HepG2 (cell line): ENCODE measurements at regions not wholly inside any gene's neighbourhood (a gene's known extent, or its start where the extent isn't known, plus 50 kb on each side); places are given as distances from the start of the nearest gene placed in this dataset.
A peak's percentile ranks its signal among the peaks of the same experiment; 100 is the strongest.

ENCODE experiments used
- ATAC-seq: fragments of 200-7000 bp; cut with Tn5 transposase; 3 replicates; pipeline ENCODE4 v1.9.1; 2020; ENCODE audit warnings: mild to moderate bottlenecking, moderate library complexity
- BruUV-seq: library from RNA; stranded (reverse); fragments of 400-500 nt; replicated peaks from 2 replicates; lab custom pipeline; 2021; lab: Mats Ljungman, UMichigan
- CTCF ChIA-PET: fragments of 300-600 bp; formaldehyde crosslinking; extraction: SDS; loops from one replicate; lab custom pipeline; 2021; ENCODE audit warnings: low total read pairs, inconsistent platforms, low intra/inter-chr PET ratio; lab: Yijun Ruan, JAX
- POLR2A ChIA-PET: fragments of 350-600 bp; sonication (Branson Sonifier 250); formaldehyde crosslinking; loops from one replicate; lab custom pipeline; 2020; ENCODE audit warnings: antibody characterized with exemption, inconsistent platforms; lab: Yijun Ruan, JAX
- DNase-seq: peaks from one replicate; pipeline ENCODE4 v3.0.0-alpha.2; 2015; ENCODE audit warnings: low spot score
- FAIRE-seq: peaks from 3 replicates; lab custom pipeline; 2011; peaks lifted over from hg19 to GRCh38; lab: Jason Lieb, UNC
- H2AFZ ChIP-seq: one replicate; pipeline ENCODE4 v1.6.1; 2011; ENCODE audit warnings: low read length, inconsistent platforms
- H3K27ac ChIP-seq: fragments of 300-600 bp; 3 replicates; pipeline ENCODE4 v1.8.0; 2011; ENCODE audit warnings: mixed run types, mild to moderate bottlenecking, mixed read lengths, low read length, inconsistent platforms; ENCODE audit not compliant: insufficient read depth; ENCODE audit errors: extremely low read length
- H3K27me3 ChIP-seq, 2 experiments: fragments of 200-600 bp in 1 of 2; 2 replicates in 1 of 2; 3 replicates in 1 of 2; pipeline versions ENCODE4 v1.6.0 to v1.8.0; 2011; ENCODE audit warnings: low read length in 2 of 2, mild to moderate bottlenecking in 2 of 2, moderate library complexity in 2 of 2, inconsistent platforms in 1 of 2; ENCODE audit not compliant: insufficient read depth in 2 of 2, control insufficient read depth in 1 of 2
- H3K36me3 ChIP-seq, 2 experiments: fragments of 200-600 bp in 1 of 2; replicated peaks in 1 of 2; 2 replicates in 1 of 2; 3 replicates in 1 of 2; pipeline versions ENCODE4 v1.5.1 to v1.8.0; 2011; ENCODE audit warnings: low read length in 2 of 2, inconsistent platforms in 1 of 2; ENCODE audit not compliant: insufficient read depth in 2 of 2, control insufficient read depth in 1 of 2
- H3K4me1 ChIP-seq: 2 replicates; pipeline ENCODE4 v1.5.1; 2012; ENCODE audit warnings: low read length, inconsistent platforms; ENCODE audit not compliant: insufficient read depth
- H3K4me2 ChIP-seq: 2 replicates; pipeline ENCODE4 v1.6.0; 2011; ENCODE audit warnings: low read depth, low read length, inconsistent platforms
- H3K4me3 ChIP-seq, 3 experiments: fragments of 200-600 bp in 1 of 3; sonication (generic), shearing (Covaris generic) in 1 of 3; replicated peaks in 1 of 3; 2 replicates each; pipeline ENCODE4 v1.5.1; 2011 to 2016; ENCODE audit warnings: low read length in 3 of 3, inconsistent platforms in 2 of 3, low read depth in 2 of 3, mild to moderate bottlenecking in 2 of 3, control low read depth in 1 of 3, mixed read lengths in 1 of 3; ENCODE audit not compliant: insufficient read depth in 1 of 3
- H3K79me2 ChIP-seq: one replicate; pipeline ENCODE4 v1.6.1; 2011; ENCODE audit warnings: low read length, inconsistent platforms; ENCODE audit not compliant: insufficient read depth
- H3K9ac ChIP-seq: 2 replicates; pipeline ENCODE4 v1.6.0; 2011; ENCODE audit warnings: mild to moderate bottlenecking, low read depth, low read length, inconsistent platforms; ENCODE audit not compliant: insufficient read depth
- H3K9me3 ChIP-seq: 2 replicates; pipeline ENCODE4 v1.5.1; 2012; ENCODE audit warnings: mild to moderate bottlenecking, low read length
- H4K20me1 ChIP-seq: 2 replicates; pipeline ENCODE4 v1.6.0; 2011; ENCODE audit warnings: inconsistent platforms, mild to moderate bottlenecking, low read length, moderate library complexity; ENCODE audit not compliant: insufficient read depth
- KMT2B ChIP-seq: IDR thresholded peaks from 2 replicates; pipeline ENCODE4 v1.6.1; 2016; ENCODE audit warnings: missing genetic modification reagents, missing compliant biosample characterization
- XBP1 ChIP-seq: sonication (generic); formaldehyde crosslinking; IDR thresholded peaks from 2 replicates; pipeline ENCODE4 v1.5.0; 2020; ENCODE audit warnings: missing genetic modification reagents
- ZNF331 ChIP-seq: sonication (generic); formaldehyde crosslinking; IDR thresholded peaks from 2 replicates; pipeline ENCODE4 v1.4.0; 2020; ENCODE audit warnings: missing genetic modification reagents
- WGBS: methylation state at CpG from one replicate; pipeline ENCODE4 v1.1.6; 2017; ENCODE audit warnings: low lambda C conversion rate; 5-methylcytosine and 5-hydroxymethylcytosine counted together
- in situ Hi-C: cut with HindIII; loops from 2 replicates; pipeline ENCODE4 v1.10.0; 2017; ENCODE audit warnings: low pct_unique_long_range_greater_than_20kb; ENCODE audit not compliant: extremely low pct_ligation_motif_present
- intact Hi-C: fragments of 100-400 bp; cut with micrococcal nuclease; formaldehyde crosslinking; loops from one replicate; pipeline ENCODE4 v1.10.0; 2022; ENCODE audit not compliant: unreplicated experiment
- TF ChIP-seq, protein P1 (sequence below): sonication (generic); formaldehyde crosslinking; IDR thresholded peaks from 2 replicates; pipeline ENCODE4 v1.5.0; 2020; ENCODE audit warnings: mild to moderate bottlenecking, missing genetic modification reagents, borderline replicate concordance

DNA sequence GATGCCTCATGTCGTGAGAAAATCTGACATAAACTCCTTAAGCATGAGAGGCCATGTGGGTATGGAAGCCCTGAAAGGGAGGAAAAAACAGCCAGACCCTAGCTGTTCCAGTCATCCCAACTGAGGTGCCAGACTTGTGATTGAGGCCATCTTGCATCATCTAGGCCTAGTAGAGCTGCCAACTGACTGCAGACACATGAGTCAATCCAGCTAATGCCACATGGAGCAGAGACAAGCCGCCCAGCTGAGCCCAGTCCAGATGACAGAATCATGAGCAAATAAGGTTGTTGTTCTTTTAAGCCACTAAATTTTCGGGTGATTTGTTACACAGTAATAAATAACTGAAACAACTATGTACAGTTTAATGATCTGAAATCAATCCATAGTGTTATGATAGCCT is 680.9 kb downstream of the MAFB start:
- no peaks in the 10 kb centered on the region for H4K20me1 ChIP-seq
- intact Hi-C loops: no loop called here
- H3K27ac ChIP-seq: no peak overlapping the region
- in situ Hi-C loops: no loop called here
- no peak for FAIRE-seq
- H3K9me3 ChIP-seq: peaks cover 95% of the 10 kb centered on the region
- no peak for DNase-seq
- ChIA-PET CTCF (no interaction called here), POLR2A (no interaction called here)
- no peaks in the 10 kb centered on the region for H3K4me1 ChIP-seq
- no peaks in the 10 kb centered on the region for H3K27me3 ChIP-seq
- WGBS: 11% methylated on average over 3 of the region's 3 CpGs
- H3K4me2 ChIP-seq: no peak overlapping the region
- no peaks in the 10 kb centered on the region for H3K79me2 ChIP-seq
- TF ChIP-seq KMT2B (CRISPR knock-in tag) (no peak), XBP1 (CRISPR knock-in tag) (no peak), ZNF331 (CRISPR knock-in tag) (peak; percentile 57; the same call in 1 of the 2 replicates)
- TF ChIP-seq, protein P1, sequence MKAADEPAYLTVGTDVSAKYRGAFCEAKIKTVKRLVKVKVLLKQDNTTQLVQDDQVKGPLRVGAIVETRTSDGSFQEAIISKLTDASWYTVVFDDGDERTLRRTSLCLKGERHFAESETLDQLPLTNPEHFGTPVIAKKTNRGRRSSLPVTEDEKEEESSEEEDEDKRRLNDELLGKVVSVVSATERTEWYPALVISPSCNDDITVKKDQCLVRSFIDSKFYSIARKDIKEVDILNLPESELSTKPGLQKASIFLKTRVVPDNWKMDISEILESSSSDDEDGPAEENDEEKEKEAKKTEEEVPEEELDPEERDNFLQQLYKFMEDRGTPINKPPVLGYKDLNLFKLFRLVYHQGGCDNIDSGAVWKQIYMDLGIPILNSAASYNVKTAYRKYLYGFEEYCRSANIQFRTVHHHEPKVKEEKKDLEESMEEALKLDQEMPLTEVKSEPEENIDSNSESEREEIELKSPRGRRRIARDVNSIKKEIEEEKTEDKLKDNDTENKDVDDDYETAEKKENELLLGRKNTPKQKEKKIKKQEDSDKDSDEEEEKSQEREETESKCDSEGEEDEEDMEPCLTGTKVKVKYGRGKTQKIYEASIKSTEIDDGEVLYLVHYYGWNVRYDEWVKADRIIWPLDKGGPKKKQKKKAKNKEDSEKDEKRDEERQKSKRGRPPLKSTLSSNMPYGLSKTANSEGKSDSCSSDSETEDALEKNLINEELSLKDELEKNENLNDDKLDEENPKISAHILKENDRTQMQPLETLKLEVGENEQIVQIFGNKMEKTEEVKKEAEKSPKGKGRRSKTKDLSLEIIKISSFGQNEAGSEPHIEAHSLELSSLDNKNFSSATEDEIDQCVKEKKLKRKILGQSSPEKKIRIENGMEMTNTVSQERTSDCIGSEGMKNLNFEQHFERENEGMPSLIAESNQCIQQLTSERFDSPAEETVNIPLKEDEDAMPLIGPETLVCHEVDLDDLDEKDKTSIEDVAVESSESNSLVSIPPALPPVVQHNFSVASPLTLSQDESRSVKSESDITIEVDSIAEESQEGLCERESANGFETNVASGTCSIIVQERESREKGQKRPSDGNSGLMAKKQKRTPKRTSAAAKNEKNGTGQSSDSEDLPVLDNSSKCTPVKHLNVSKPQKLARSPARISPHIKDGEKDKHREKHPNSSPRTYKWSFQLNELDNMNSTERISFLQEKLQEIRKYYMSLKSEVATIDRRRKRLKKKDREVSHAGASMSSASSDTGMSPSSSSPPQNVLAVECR: no peak
- H3K4me3 ChIP-seq: no peak overlapping the region
- no peak overlapping the region for H2AFZ ChIP-seq
- ATAC-seq: no peak
- H3K9ac ChIP-seq: no peak overlapping the region
- no peaks in the 10 kb centered on the region for H3K36me3 ChIP-seq
- no TSS peak for BruUV-seq
